ENCODE measurements at regions not wholly inside any gene's neighbourhood (a gene's known extent, or its start where the extent isn't known, plus 50 kb on each side); places are given as distances from the start of the nearest gene placed in this dataset.

DNA sequence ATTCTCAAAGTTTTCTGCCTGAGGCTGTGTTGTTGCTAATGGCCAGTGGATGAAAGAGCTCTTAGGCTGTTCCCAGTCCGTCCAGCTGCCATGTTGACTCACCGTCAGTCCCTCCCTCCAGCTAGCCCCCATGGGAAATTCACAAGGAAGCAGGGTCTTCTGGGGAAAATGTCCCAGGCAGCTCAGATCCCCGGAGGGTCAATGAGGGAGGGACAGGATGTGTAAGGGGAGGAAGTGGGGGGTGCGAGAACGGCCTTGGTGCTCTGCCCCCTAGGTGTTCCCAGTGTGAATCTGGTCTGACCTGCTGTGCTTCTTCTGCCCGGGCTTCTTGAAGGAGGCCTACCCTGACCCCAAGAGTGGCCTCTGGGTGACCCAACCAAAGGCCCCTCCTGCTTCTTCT lies 65.9 kb downstream of the CEBPB start:
- TF ChIP-seq, protein P1, sequence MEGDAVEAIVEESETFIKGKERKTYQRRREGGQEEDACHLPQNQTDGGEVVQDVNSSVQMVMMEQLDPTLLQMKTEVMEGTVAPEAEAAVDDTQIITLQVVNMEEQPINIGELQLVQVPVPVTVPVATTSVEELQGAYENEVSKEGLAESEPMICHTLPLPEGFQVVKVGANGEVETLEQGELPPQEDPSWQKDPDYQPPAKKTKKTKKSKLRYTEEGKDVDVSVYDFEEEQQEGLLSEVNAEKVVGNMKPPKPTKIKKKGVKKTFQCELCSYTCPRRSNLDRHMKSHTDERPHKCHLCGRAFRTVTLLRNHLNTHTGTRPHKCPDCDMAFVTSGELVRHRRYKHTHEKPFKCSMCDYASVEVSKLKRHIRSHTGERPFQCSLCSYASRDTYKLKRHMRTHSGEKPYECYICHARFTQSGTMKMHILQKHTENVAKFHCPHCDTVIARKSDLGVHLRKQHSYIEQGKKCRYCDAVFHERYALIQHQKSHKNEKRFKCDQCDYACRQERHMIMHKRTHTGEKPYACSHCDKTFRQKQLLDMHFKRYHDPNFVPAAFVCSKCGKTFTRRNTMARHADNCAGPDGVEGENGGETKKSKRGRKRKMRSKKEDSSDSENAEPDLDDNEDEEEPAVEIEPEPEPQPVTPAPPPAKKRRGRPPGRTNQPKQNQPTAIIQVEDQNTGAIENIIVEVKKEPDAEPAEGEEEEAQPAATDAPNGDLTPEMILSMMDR (IDR thresholded peaks at IDR 0.05): no peak
- TF ChIP-seq POLR2A (IDR thresholded peaks at IDR 0.05): no peak
- no peak for TF ChIP-seq POLR2AphosphoS5 (IDR thresholded peaks at IDR 0.05)

Measured in breast epithelium (tissue), 3 donors.